HEK293T (cell line): ENCODE measurements at regions not wholly inside any gene's neighbourhood (a gene's known extent, or its start where the extent isn't known, plus 50 kb on each side); places are given as distances from the start of the nearest gene placed in this dataset.

ENCODE experiments used
- ARNT ChIP-seq: fragments of 450-650 bp; IDR thresholded peaks from 2 replicates; pipeline ENCODE4 v1.6.1; 2017; ENCODE audit warnings: mild to moderate bottlenecking
- BHLHE40 ChIP-seq: fragments of 450-650 bp; IDR thresholded peaks from 2 replicates; pipeline ENCODE4 v1.6.1; 2016; ENCODE audit warnings: mild to moderate bottlenecking, moderate library complexity, borderline replicate concordance
- HDGF ChIP-seq: fragments of 450-650 bp; IDR thresholded peaks from 2 replicates; pipeline ENCODE4 v1.6.1; 2017; ENCODE audit warnings: antibody characterized with exemption, borderline replicate concordance

GRCh38 chr5:125611541-125611940 is 811.7 kb upstream of the GRAMD2B start:
- TF ChIP-seq HDGF (no peak), BHLHE40 (no peak), ARNT (no peak)
